SK-N-SH treated with all-trans-retinoic acid at 6 μM for 48 hours (cell line): ENCODE measurements at regions not wholly inside any gene's neighbourhood (a gene's known extent, or its start where the extent isn't known, plus 50 kb on each side); places are given as distances from the start of the nearest gene placed in this dataset.

Experiments used
- ATAC-seq: fragments of 200-7000 bp; cut with Tn5 transposase; 3 replicates; pipeline ENCODE4 v1.9.1; 2020; ENCODE audit warnings: mild to moderate bottlenecking, moderate library complexity
- ARNTL ChIP-seq: fragments of 450-650 bp; formaldehyde crosslinking; IDR thresholded peaks from 2 replicates; pipeline ENCODE4 v1.5.0; 2020; ENCODE audit warnings: low read depth, mild to moderate bottlenecking, moderate library complexity, borderline replicate concordance
- BACH2 ChIP-seq: fragments of 250-450 bp; sonication (Bioruptor Pico); IDR thresholded peaks from 2 replicates; pipeline ENCODE4 v1.9.0; 2021; ENCODE audit warnings: mild to moderate bottlenecking, borderline replicate concordance
- CREB5 ChIP-seq: fragments of 250-450 bp; sonication (Bioruptor Pico); IDR thresholded peaks from 2 replicates; pipeline ENCODE4 v1.5.1; 2020; ENCODE audit warnings: low read depth, mild to moderate bottlenecking, moderate library complexity
- CSDC2 ChIP-seq: fragments of 250-450 bp; sonication (Bioruptor Pico); IDR thresholded peaks from 2 replicates; pipeline ENCODE4 v1.5.0; 2020; ENCODE audit warnings: mild to moderate bottlenecking, moderate library complexity
- ESRRG ChIP-seq: fragments of 250-450 bp; sonication (Bioruptor Pico); IDR thresholded peaks from 2 replicates; pipeline ENCODE4 v1.6.1; 2021; ENCODE audit warnings: mild to moderate bottlenecking
- GLIS3 ChIP-seq: fragments of 250-450 bp; sonication (Bioruptor Pico); IDR thresholded peaks from 2 replicates; pipeline ENCODE4 v1.5.0; 2020; ENCODE audit warnings: mild to moderate bottlenecking, moderate library complexity
- ISL1 ChIP-seq: fragments of 250-450 bp; sonication (Bioruptor Pico); IDR thresholded peaks from 2 replicates; pipeline ENCODE4 v2.1.2; 2022; ENCODE audit warnings: mild to moderate bottlenecking, moderate library complexity
- OSR1 ChIP-seq: fragments of 250-450 bp; sonication (Bioruptor Pico); IDR thresholded peaks from 2 replicates; pipeline ENCODE4 v1.8.0; 2022; ENCODE audit warnings: moderate library complexity, mild to moderate bottlenecking, inconsistent platforms
- PATZ1 ChIP-seq: fragments of 250-450 bp; sonication (Bioruptor Pico); IDR thresholded peaks from 2 replicates; pipeline ENCODE4 v1.8.0; 2020; ENCODE audit warnings: mild to moderate bottlenecking, moderate library complexity, borderline replicate concordance
- POU6F1 ChIP-seq: fragments of 250-450 bp; sonication (Bioruptor Pico); IDR thresholded peaks from 2 replicates; pipeline ENCODE4 v1.8.0; 2021; ENCODE audit warnings: low read depth, mild to moderate bottlenecking, moderate library complexity, borderline replicate concordance
- PPARA ChIP-seq: fragments of 250-450 bp; sonication (Bioruptor Pico); IDR thresholded peaks from 2 replicates; pipeline ENCODE4 v1.5.0; 2020; ENCODE audit warnings: mild to moderate bottlenecking, borderline replicate concordance
- RARB ChIP-seq: fragments of 250-450 bp; sonication (Bioruptor Pico); IDR thresholded peaks from 2 replicates; pipeline ENCODE4 v1.8.0; 2021; ENCODE audit warnings: mild to moderate bottlenecking, moderate library complexity
- TCF4 ChIP-seq: fragments of 250-450 bp; sonication (Bioruptor Pico); IDR thresholded peaks from 2 replicates; pipeline ENCODE4 v1.8.0; 2021; ENCODE audit warnings: mild to moderate bottlenecking, moderate library complexity, borderline replicate concordance
- TOX ChIP-seq: fragments of 250-450 bp; sonication (Bioruptor Pico); IDR thresholded peaks from 2 replicates; pipeline ENCODE4 v1.8.0; 2021; ENCODE audit warnings: mild to moderate bottlenecking, moderate library complexity, borderline replicate concordance
- TSHZ2 ChIP-seq: fragments of 250-450 bp; sonication (Bioruptor Pico); IDR thresholded peaks from 2 replicates; pipeline ENCODE4 v1.5.0; 2020; ENCODE audit warnings: mild to moderate bottlenecking, moderate library complexity
- ZC3H10 ChIP-seq: fragments of 250-450 bp; sonication (Bioruptor Pico); IDR thresholded peaks from 2 replicates; pipeline ENCODE4 v1.5.1; 2021; ENCODE audit warnings: mild to moderate bottlenecking, moderate library complexity
- ZFP3 ChIP-seq: fragments of 250-450 bp; sonication (Bioruptor Pico); IDR thresholded peaks from 2 replicates; pipeline ENCODE4 v1.5.0; 2020; ENCODE audit warnings: mild to moderate bottlenecking, moderate library complexity
- ZFP30 ChIP-seq: fragments of 450-650 bp; formaldehyde crosslinking; IDR thresholded peaks from 2 replicates; pipeline ENCODE4 v1.5.0; 2022; ENCODE audit warnings: mild to moderate bottlenecking, moderate library complexity
- ZNF565 ChIP-seq: fragments of 450-650 bp; formaldehyde crosslinking; conservative IDR thresholded peaks from 2 replicates; pipeline ENCODE4 v1.5.0; 2020; ENCODE audit warnings: low read depth, mild to moderate bottlenecking, moderate library complexity
- ZNF70 ChIP-seq: fragments of 450-650 bp; formaldehyde crosslinking; IDR thresholded peaks from 2 replicates; pipeline ENCODE4 v1.5.0; 2020; ENCODE audit warnings: mild to moderate bottlenecking, moderate library complexity
- ZNF8 ChIP-seq: fragments of 450-650 bp; formaldehyde crosslinking; IDR thresholded peaks from 2 replicates; pipeline ENCODE4 v1.5.0; 2020; ENCODE audit warnings: mild to moderate bottlenecking, moderate library complexity

GRCh38 chr2:120638450-120638849, 97.2 kb upstream of the GLI2 start (continued):
- no peak for TF ChIP-seq CREB5 (CRISPR knock-in tag)
- no peak for TF ChIP-seq CSDC2 (CRISPR knock-in tag)
- TF ChIP-seq ZFP3 (CRISPR knock-in tag) = no peak
- no peak for TF ChIP-seq PATZ1 (CRISPR knock-in tag)
- no peak for TF ChIP-seq BACH2
- TF ChIP-seq ARNTL (CRISPR knock-in tag) = no peak
- TF ChIP-seq GLIS3 = no peak
- TF ChIP-seq ZC3H10 (CRISPR knock-in tag) = no peak
- no peak for TF ChIP-seq ESRRG (CRISPR knock-in tag)
- no peak for TF ChIP-seq PPARA
- no peak for TF ChIP-seq TCF4 (CRISPR knock-in tag)

GRCh38 chr2:120641366-120641771, 94.3 kb upstream of the GLI2 start:
- TF ChIP-seq ESRRG (CRISPR knock-in tag) (no peak), OSR1 (CRISPR knock-in tag) (no peak), TSHZ2 (CRISPR knock-in tag) (no peak), TCF4 (CRISPR knock-in tag) (no peak), PPARA (no peak), ZNF8 (CRISPR knock-in tag) (no peak), CSDC2 (CRISPR knock-in tag) (no peak), ZC3H10 (CRISPR knock-in tag) (no peak), CREB5 (CRISPR knock-in tag) (no peak), TOX (no peak), POU6F1 (CRISPR knock-in tag) (no peak), ZNF70 (CRISPR knock-in tag) (no peak), ZFP30 (CRISPR knock-in tag) (no peak), GLIS3 (no peak), ISL1 (no peak), PATZ1 (CRISPR knock-in tag) (no peak), ZNF565 (CRISPR knock-in tag) (no peak), ZFP3 (CRISPR knock-in tag) (no peak), BACH2 (no peak), RARB (CRISPR knock-in tag) (no peak)
- ATAC-seq = no peak
